B cell (primary cell): ENCODE measurements at regions not wholly inside any gene's neighbourhood (a gene's known extent, or its start where the extent isn't known, plus 50 kb on each side); places are given as distances from the start of the nearest gene placed in this dataset.

Source experiments
- ATAC-seq: fragments of 200-7000 bp; cut with Tn5 transposase; one replicate; pipeline ENCODE4 v1.10.0; 2021; ENCODE audit warnings: low read depth, mild to moderate bottlenecking, moderate number of reproducible peaks, moderate library complexity
- CTCF ChIA-PET: fragments of 350-600 bp; sonication (Branson Sonifier 250); formaldehyde crosslinking; loops from one replicate; lab custom pipeline; 2021; ENCODE audit warnings: antibody characterized with exemption, inconsistent platforms; lab: Charles Lee
- POLR2A ChIA-PET: fragments of 350-600 bp; sonication (Branson Sonifier 250); formaldehyde crosslinking; loops from one replicate; lab custom pipeline; 2021; ENCODE audit warnings: antibody characterized with exemption; lab: Charles Lee
- DNase-seq: peaks from one replicate; pipeline ENCODE4 v3.0.0; 2013
- H2AFZ ChIP-seq: 2 replicates; pipeline ENCODE4 v1.6.1; 2012; ENCODE audit warnings: mild to moderate bottlenecking, low read depth, low read length; ENCODE audit not compliant: insufficient read depth, poor library complexity, severe bottlenecking
- H3K27ac ChIP-seq, 2 donors: 1 replicate in 1 of 2; 2 replicates in 1 of 2; pipeline ENCODE4 v1.5.1; 2012 to 2013; ENCODE audit warnings: low read length in 2 of 2, mild to moderate bottlenecking in 2 of 2, moderate library complexity in 1 of 2
- H3K27me3 ChIP-seq, 4 experiments: fragments of 200-600 bp in 1 of 4; sonication (generic) in 1 of 4; replicated peaks in 1 of 4; 1 replicate in 2 of 4; 2 replicates in 2 of 4; pipeline versions ENCODE4 v1.6.1 to v1.7.0; 2013 to 2016; ENCODE audit warnings: low read length in 3 of 4, mild to moderate bottlenecking in 2 of 4, mixed read lengths in 1 of 4, moderate library complexity in 1 of 4; ENCODE audit not compliant: insufficient read depth in 4 of 4, control insufficient read depth in 3 of 4; ENCODE audit errors: control extremely low read depth in 1 of 4
- H3K36me3 ChIP-seq, 2 experiments: replicated peaks in 1 of 2; 1 replicate in 1 of 2; 2 replicates in 1 of 2; pipeline versions ENCODE4 v1.6.1 to v1.7.1; 2013; ENCODE audit warnings: low read length in 1 of 2; ENCODE audit not compliant: insufficient read depth in 2 of 2, control insufficient read depth in 1 of 2; ENCODE audit errors: control extremely low read depth in 1 of 2, extremely low read depth in 1 of 2
- H3K4me1 ChIP-seq, 2 donors: fragments of 200-600 bp in 1 of 2; sonication (generic) in 1 of 2; 1 replicate in 1 of 2; 2 replicates in 1 of 2; pipeline versions ENCODE4 v1.5.1 to v1.6.1; 2013 to 2017; ENCODE audit warnings: low read length in 2 of 2; ENCODE audit not compliant: control insufficient read depth in 2 of 2, insufficient read depth in 2 of 2
- H3K4me2 ChIP-seq: replicated peaks from 2 replicates; pipeline ENCODE3; 2012; ENCODE audit warnings: mild to moderate bottlenecking, low read depth, low read length; ENCODE audit not compliant: poor library complexity, severe bottlenecking
- H3K4me3 ChIP-seq, 5 experiments: fragments of 200-600 bp in 1 of 5; sonication (generic) in 1 of 5; 1 replicate in 3 of 5; 2 replicates in 2 of 5; pipeline versions ENCODE4 v1.5.1 to v1.7.0; 2011 to 2016; ENCODE audit warnings: low read length in 4 of 5, mild to moderate bottlenecking in 4 of 5, low read depth in 2 of 5, control low read depth in 1 of 5, moderate library complexity in 1 of 5; ENCODE audit not compliant: insufficient read depth in 1 of 5; ENCODE audit errors: control extremely low read depth in 1 of 5, extremely low read depth in 1 of 5
- H3K79me2 ChIP-seq: fragments of 200-600 bp; sonication (generic); one replicate; pipeline ENCODE4 v1.6.0; 2016; ENCODE audit warnings: low read length; ENCODE audit not compliant: control insufficient read depth, insufficient read depth
- H3K9ac ChIP-seq: fragments of 200-600 bp; sonication (generic); 2 replicates; pipeline ENCODE4 v1.6.1; 2017; ENCODE audit warnings: mild to moderate bottlenecking, low read length, moderate library complexity
- H3K9me3 ChIP-seq, 3 donors: one replicate each; pipeline versions ENCODE4 v1.6.1 to v1.7.1; 2013; ENCODE audit warnings: low read length in 2 of 3; ENCODE audit not compliant: control insufficient read depth in 2 of 3, insufficient read depth in 1 of 3; ENCODE audit errors: control extremely low read depth in 1 of 3
- H4K20me1 ChIP-seq: 2 replicates; pipeline ENCODE4 v1.6.0; 2012; ENCODE audit warnings: mild to moderate bottlenecking, low read length; ENCODE audit not compliant: insufficient read depth, control insufficient read depth, poor library complexity, severe bottlenecking
- H3K27ac Mint-ChIP-seq: one replicate; pipeline ENCODE4 v1.8.0; 2021; ENCODE audit warnings: mixed read lengths
- H3K27me3 Mint-ChIP-seq: one replicate; pipeline ENCODE4 v1.8.0; 2021; ENCODE audit warnings: mixed read lengths
- H3K4me1 Mint-ChIP-seq: one replicate; pipeline ENCODE4 v1.8.0; 2021; ENCODE audit warnings: mixed read lengths
- H3K4me3 Mint-ChIP-seq: one replicate; pipeline ENCODE4 v1.8.0; 2021; ENCODE audit warnings: mixed read lengths
- H3K9me3 Mint-ChIP-seq: one replicate; pipeline ENCODE4 v1.8.0; 2022; ENCODE audit warnings: mixed read lengths; ENCODE audit not compliant: insufficient read depth
- CTCF ChIP-seq: fragments of 200-600 bp; IDR thresholded peaks from one replicate; pipeline ENCODE4 v1.8.0; 2022; ENCODE audit warnings: antibody characterized with exemption, mild to moderate bottlenecking
- EZH2 ChIP-seq: IDR thresholded peaks from 2 replicates; pipeline ENCODE4 v1.6.1; 2012; ENCODE audit warnings: borderline replicate concordance, low read depth, mild to moderate bottlenecking, moderate library complexity, low read length; ENCODE audit not compliant: insufficient read depth, poor library complexity, severe bottlenecking
- WGBS: methylation state at CpG from one replicate; pipeline ENCODE4 v1.1.5; 2013; ENCODE audit warnings: missing lambda C conversion rate; ENCODE audit not compliant: insufficient coverage; 5-methylcytosine and 5-hydroxymethylcytosine counted together
- intact Hi-C: fragments of 100-400 bp; cut with micrococcal nuclease; formaldehyde crosslinking; loops from one replicate; pipeline ENCODE4 v1.10.0; 2022

GRCh38 chr9:117597977-117598376 lies 106.2 kb upstream of the TLR4 start:
- Histone ChIP-seq H2AFZ (no peak overlapping the region), H3K27ac (no peak overlapping the region), H3K4me2 (no peak overlapping the region), H3K36me3 (no peaks in the 10 kb centered on the region), H3K9ac (no peak overlapping the region), H3K9me3 (peaks cover 0 to 6% (median 3%) of the 10 kb centered on the region in 3 donors), H3K79me2 (no peaks in the 10 kb centered on the region), H3K4me3 (no peak overlapping the region), H4K20me1 (no peaks in the 10 kb centered on the region), H3K4me1 (no peaks in the 10 kb centered on the region), H3K27me3 (no peaks in the 10 kb centered on the region)
- ATAC-seq (no peak), DNase-seq (no peak)
- POLR2A ChIA-PET, result no interaction called here
- TF ChIP-seq CTCF (no peak), EZH2 (no peak)
- intact Hi-C loops, result no loop called here
- Mint-ChIP-seq H3K4me3 (no peak overlapping the region), H3K9me3 (peaks cover 10% of the 10 kb centered on the region), H3K27me3 (no peaks in the 10 kb centered on the region), H3K4me1 (no peaks in the 10 kb centered on the region), H3K27ac (no peak overlapping the region)
- CTCF ChIA-PET, result no interaction called here
- WGBS, result 95% methylated on average over 2 of the region's 2 CpGs

GRCh38 chr9:117596678-117597077 lies 107.5 kb upstream of the TLR4 start:
- Histone ChIP-seq H2AFZ (no peak overlapping the region), H3K79me2 (no peaks in the 10 kb centered on the region), H3K4me3 (no peak overlapping the region), H3K27ac (no peak overlapping the region), H3K27me3 (no peaks in the 10 kb centered on the region), H3K9ac (no peak overlapping the region), H3K36me3 (no peaks in the 10 kb centered on the region), H3K4me1 (no peaks in the 10 kb centered on the region), H3K4me2 (no peak overlapping the region), H4K20me1 (no peaks in the 10 kb centered on the region), H3K9me3 (peaks cover 0 to 6% (median 3%) of the 10 kb centered on the region in 3 donors)
- CTCF ChIA-PET, result no interaction called here
- ATAC-seq (no peak), DNase-seq (no peak)
- intact Hi-C loops, result no loop called here
- Mint-ChIP-seq H3K27me3 (no peaks in the 10 kb centered on the region), H3K4me1 (no peaks in the 10 kb centered on the region), H3K27ac (no peak overlapping the region), H3K9me3 (peaks cover 10% of the 10 kb centered on the region), H3K4me3 (no peak overlapping the region)
- POLR2A ChIA-PET, result no interaction called here
- TF ChIP-seq EZH2 (no peak), CTCF (no peak)
- 40% methylated on average over 1 of the region's 2 CpGs for WGBS
